Retinal pigment epithelial cell (primary cell): ENCODE measurements at regions not wholly inside any gene's neighbourhood (a gene's known extent, or its start where the extent isn't known, plus 50 kb on each side); places are given as distances from the start of the nearest gene placed in this dataset.
"Not testable (repeated sequence)": the region's sequence is repeated elsewhere in the genome, so short reads cannot be mapped to it uniquely, and the experiment has no call there.

ENCODE experiments used
- DNase-seq: peaks from one replicate; pipeline ENCODE4 v3.0.0-alpha.2; 2010; ENCODE audit warnings: low read depth
- H3K4me3 ChIP-seq: 2 replicates; pipeline ENCODE4 v1.5.1; 2011; ENCODE audit warnings: mild to moderate bottlenecking, low read length, control low read depth, moderate library complexity
- CTCF ChIP-seq: conservative IDR thresholded peaks from 2 replicates; pipeline ENCODE4 v1.5.1; 2011; ENCODE audit warnings: low read depth, low read length, control low read depth, inconsistent platforms

- H3K4me3 ChIP-seq = no peak overlapping the region
- DNase-seq = no peak
- no peak for TF ChIP-seq CTCF
Measured at GRCh38 chr11:71173709-71174108, 78.7 kb downstream of the SHANK2 start.

GRCh38 chr11:71172680-71173079 lies 79.7 kb downstream of the SHANK2 start:
- DNase-seq = no peak
- no peak for TF ChIP-seq CTCF
- no peak overlapping the region for H3K4me3 ChIP-seq

GRCh38 chr11:71171576-71171975 lies 80.8 kb downstream of the SHANK2 start:
- H3K4me3 ChIP-seq = no peak overlapping the region
- DNase-seq = no peak
- TF ChIP-seq CTCF = no peak

GRCh38 chr11:71170624-71171423 lies 81.6 kb downstream of the SHANK2 start:
- no peak overlapping the region for H3K4me3 ChIP-seq
- DNase-seq = no peak
- TF ChIP-seq CTCF = no peak

- no peak for TF ChIP-seq CTCF
Measured at GRCh38 chr11:71169313-71169712, 83.1 kb downstream of the SHANK2 start.

GRCh38 chr11:71167814-71168213 lies 84.6 kb downstream of the SHANK2 start:
- DNase-seq = not testable (repeated sequence)

More at GRCh38 chr11:71169313-71169712, 83.1 kb downstream of the SHANK2 start:
- no peak overlapping the region for H3K4me3 ChIP-seq
- DNase-seq = peak; percentile 43

GRCh38 chr11:71165771-71166170 lies 86.6 kb downstream of the SHANK2 start:
- no peak overlapping the region for H3K4me3 ChIP-seq
- TF ChIP-seq CTCF = no peak
- no peak for DNase-seq

More at GRCh38 chr11:71167814-71168213, 84.6 kb downstream of the SHANK2 start:
- not testable (repeated sequence) for H3K4me3 ChIP-seq

GRCh38 chr11:71164621-71165020 lies 87.8 kb downstream of the SHANK2 start:
- H3K4me3 ChIP-seq = no peak overlapping the region
- DNase-seq = no peak
- no peak for TF ChIP-seq CTCF
